H1 (cell line): ENCODE measurements at regions not wholly inside any gene's neighbourhood (a gene's known extent, or its start where the extent isn't known, plus 50 kb on each side); places are given as distances from the start of the nearest gene placed in this dataset.

Experiments used
- CTBP2 ChIP-seq: IDR thresholded peaks from 2 replicates; pipeline ENCODE4 v1.7.0; 2011; ENCODE audit warnings: borderline replicate concordance, mild to moderate bottlenecking, moderate library complexity, mixed read lengths, low read length; ENCODE audit not compliant: insufficient read depth, insufficient read length
- EZH2 ChIP-seq: fragments of 200-600 bp; sonication (generic); IDR thresholded peaks from 2 replicates; pipeline ENCODE4 v1.7.1; 2012; ENCODE audit warnings: low read depth, mild to moderate bottlenecking, moderate library complexity, low read length, inconsistent platforms; ENCODE audit not compliant: severe bottlenecking
- HDAC6 ChIP-seq: IDR thresholded peaks from one replicate; pipeline ENCODE4 v1.7.1; 2012; ENCODE audit warnings: low read depth, mild to moderate bottlenecking, inconsistent platforms, low read length, moderate library complexity
- JUND ChIP-seq: IDR thresholded peaks from 2 replicates; pipeline ENCODE4 v1.6.1; 2011; ENCODE audit warnings: mild to moderate bottlenecking, improper control_type of control experiment, low read length
- POLR2AphosphoS5 ChIP-seq: IDR thresholded peaks from 2 replicates; pipeline ENCODE4 v1.6.1; 2011; ENCODE audit warnings: low read depth, low read length
- RNF2 ChIP-seq: fragments of 200-900, 300-1000 bp; sonication (generic); IDR thresholded peaks from 2 replicates; pipeline ENCODE4 v1.7.1; 2016; ENCODE audit warnings: borderline replicate concordance, low read depth, mild to moderate bottlenecking, antibody characterized with exemption, low read length; ENCODE audit not compliant: poor library complexity, severe bottlenecking; ENCODE audit errors: missing control alignments
- SIN3A ChIP-seq, 2 experiments: IDR thresholded peaks in 1 of 2; conservative IDR thresholded peaks in 1 of 2; 2 replicates each; pipeline ENCODE4 v1.6.1; 2011 to 2012; ENCODE audit warnings: low read length in 2 of 2, improper control_type of control experiment in 1 of 2, low read depth in 1 of 2, mild to moderate bottlenecking in 1 of 2
- TAF1 ChIP-seq: IDR thresholded peaks from 2 replicates; pipeline ENCODE4 v1.6.1; 2011; ENCODE audit warnings: mild to moderate bottlenecking, low read depth, low read length
- TAF7 ChIP-seq: optimal IDR thresholded peaks from 2 replicates; pipeline ENCODE3; 2011; ENCODE audit warnings: low read depth, mild to moderate bottlenecking, inconsistent platforms, low read length, moderate library complexity, borderline replicate concordance
- TF ChIP-seq, protein P1 (sequence below): IDR thresholded peaks from 2 replicates; pipeline ENCODE4 v1.6.1; 2012; ENCODE audit warnings: inconsistent platforms

- TF ChIP-seq EZH2 (peak; percentile 77), TAF7 (peak; percentile 39), TAF1 (0 out of 2 replicates have a peak, but pooled peaks have one; percentile 49), JUND (no peak), CTBP2 (peak; percentile 30), HDAC6 (no peak), POLR2AphosphoS5 (peak; percentile 30; the same call in 1 of the 2 replicates), SIN3A (conservative IDR thresholded peaks at IDR 0.05 in 1 of 2, IDR thresholded peaks at IDR 0.05 in 1 of 2; ENCODE audit: low read depth in 1 of 2, low read length in 2 of 2) (0 out of 4 replicates have a peak, but pooled peaks of 1 of the 2 experiments have one; percentile 17), RNF2 (peak; percentile 73)
- TF ChIP-seq, protein P1, sequence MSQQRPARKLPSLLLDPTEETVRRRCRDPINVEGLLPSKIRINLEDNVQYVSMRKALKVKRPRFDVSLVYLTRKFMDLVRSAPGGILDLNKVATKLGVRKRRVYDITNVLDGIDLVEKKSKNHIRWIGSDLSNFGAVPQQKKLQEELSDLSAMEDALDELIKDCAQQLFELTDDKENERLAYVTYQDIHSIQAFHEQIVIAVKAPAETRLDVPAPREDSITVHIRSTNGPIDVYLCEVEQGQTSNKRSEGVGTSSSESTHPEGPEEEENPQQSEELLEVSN, result peak; percentile 74
- TF ChIP-seq, all 59 proteins: peak for 17
Observed at GRCh38 chr9:84140535-84141101, 160.0 kb downstream of the RMI1 start (continued).
